ENCODE measurements at regions not wholly inside any gene's neighbourhood (a gene's known extent, or its start where the extent isn't known, plus 50 kb on each side); places are given as distances from the start of the nearest gene placed in this dataset.

DNA sequence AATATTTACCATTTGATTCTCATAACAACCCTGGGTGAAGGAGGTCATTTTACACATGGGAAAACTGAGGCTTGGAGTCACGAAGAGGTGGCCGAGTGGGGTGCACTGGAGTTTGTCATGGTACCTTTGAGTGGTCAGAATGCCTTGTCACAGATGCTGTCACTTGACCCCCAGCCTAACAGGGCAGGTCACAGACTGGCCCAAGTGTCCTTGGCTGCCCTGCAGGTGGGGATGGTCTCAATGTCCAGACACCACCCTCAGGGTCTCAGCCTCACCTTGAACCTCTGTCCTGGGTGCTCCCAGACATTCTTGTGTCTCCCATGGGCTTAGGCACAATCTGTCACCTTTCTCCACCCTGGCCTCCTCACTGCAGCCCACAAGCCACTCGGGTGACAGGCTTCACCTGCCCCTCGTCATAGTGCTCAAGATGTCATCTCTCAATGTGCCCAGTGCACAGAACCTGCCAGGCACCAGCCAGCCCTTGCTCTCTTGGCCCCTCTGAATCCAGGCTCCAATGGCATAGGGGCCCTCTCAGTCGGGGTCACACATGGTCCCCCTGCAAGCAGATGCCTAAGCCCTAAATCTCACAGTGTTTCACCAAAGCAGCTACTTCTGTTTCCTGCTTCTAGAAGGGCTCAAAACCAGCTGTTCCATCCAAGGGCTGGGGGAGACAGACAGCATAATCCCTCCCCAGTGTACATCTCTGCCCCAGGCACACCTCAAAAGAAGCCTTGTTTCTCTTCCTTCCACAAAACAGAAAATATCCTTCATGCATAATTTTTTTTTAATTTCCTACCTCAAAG is 76.8 kb upstream of the NANOS1 start:
- Histone ChIP-seq H3K27me3 (no peaks in the 10 kb centered on the region), H3K9me3 (no peaks in the 10 kb centered on the region), H3K36me3 (no peaks in the 10 kb centered on the region), H3K4me1 (peaks cover 0 to 10% (median 5%) of the 10 kb centered on the region in 4 donors), H3K27ac (no peak overlapping the region), H3K4me3 (no peak overlapping the region)
- no peak for TF ChIP-seq POLR2AphosphoS5 (IDR thresholded peaks at IDR 0.05)
- TF ChIP-seq, protein P1, sequence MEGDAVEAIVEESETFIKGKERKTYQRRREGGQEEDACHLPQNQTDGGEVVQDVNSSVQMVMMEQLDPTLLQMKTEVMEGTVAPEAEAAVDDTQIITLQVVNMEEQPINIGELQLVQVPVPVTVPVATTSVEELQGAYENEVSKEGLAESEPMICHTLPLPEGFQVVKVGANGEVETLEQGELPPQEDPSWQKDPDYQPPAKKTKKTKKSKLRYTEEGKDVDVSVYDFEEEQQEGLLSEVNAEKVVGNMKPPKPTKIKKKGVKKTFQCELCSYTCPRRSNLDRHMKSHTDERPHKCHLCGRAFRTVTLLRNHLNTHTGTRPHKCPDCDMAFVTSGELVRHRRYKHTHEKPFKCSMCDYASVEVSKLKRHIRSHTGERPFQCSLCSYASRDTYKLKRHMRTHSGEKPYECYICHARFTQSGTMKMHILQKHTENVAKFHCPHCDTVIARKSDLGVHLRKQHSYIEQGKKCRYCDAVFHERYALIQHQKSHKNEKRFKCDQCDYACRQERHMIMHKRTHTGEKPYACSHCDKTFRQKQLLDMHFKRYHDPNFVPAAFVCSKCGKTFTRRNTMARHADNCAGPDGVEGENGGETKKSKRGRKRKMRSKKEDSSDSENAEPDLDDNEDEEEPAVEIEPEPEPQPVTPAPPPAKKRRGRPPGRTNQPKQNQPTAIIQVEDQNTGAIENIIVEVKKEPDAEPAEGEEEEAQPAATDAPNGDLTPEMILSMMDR (IDR thresholded peaks at IDR 0.05) = no peak
- TF ChIP-seq EP300 (IDR thresholded peaks at IDR 0.05) = no peak
- TF ChIP-seq POLR2A (IDR thresholded peaks at IDR 0.05) = no peak
- 86 to 88% methylated on average over 5 of the region's 5 CpGs for WGBS, 2 donors
- intact Hi-C loops (cut with DNase I) = no loop called here
- DNase-seq = peak; percentile 46

DNA sequence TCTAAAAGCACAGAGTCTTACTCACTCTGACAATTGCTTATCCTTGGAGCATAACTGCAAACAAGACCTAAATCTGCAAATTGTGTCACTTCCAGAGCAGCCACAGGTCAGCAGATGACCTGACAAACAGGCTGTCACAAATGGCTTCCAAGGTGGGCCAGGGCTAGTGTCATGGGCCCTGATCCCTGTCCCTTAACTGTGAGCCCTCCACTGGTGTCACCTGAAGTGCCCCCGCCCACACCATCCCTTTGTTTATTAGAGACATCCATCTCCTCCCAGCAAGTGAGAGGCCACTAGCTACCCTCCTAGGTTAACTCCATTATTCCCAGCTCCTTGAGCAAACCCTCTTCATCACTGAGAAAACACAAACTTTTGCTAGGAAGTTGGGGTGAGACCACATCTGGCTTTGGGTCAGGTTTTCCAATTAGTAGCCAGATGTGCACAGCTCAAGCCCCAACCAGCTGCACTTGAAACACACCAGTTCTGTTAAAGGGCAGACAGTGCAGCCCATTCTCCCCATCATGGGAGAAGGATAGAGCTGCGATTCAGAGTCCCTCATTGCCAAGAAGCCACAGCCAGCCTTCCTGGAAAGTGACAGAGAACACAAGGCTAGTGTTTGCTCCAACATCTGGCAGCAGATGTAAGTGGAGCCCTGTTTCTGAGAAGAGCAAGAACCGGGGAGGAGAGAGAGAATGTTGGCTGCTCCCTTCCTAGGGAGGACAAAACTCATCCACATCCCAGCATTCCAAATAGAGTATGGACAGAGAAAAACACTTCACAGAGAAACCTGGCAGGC is 75.7 kb upstream of the NANOS1 start:
- DNase-seq = no peak
- H3K27ac ChIP-seq = peak overlapping the region in 1 of 4 donors; percentile 15
- H3K9me3 ChIP-seq = no peaks in the 10 kb centered on the region
- H3K4me3 ChIP-seq = no peak overlapping the region
- no peaks in the 10 kb centered on the region for H3K27me3 ChIP-seq
- peaks cover 0 to 15% (median 9%) of the 10 kb centered on the region in 4 donors for H3K4me1 ChIP-seq
- no peaks in the 10 kb centered on the region for H3K36me3 ChIP-seq
- intact Hi-C loops (cut with DNase I) = no loop called here
- TF ChIP-seq, protein P1 (IDR thresholded peaks at IDR 0.05) = no peak
- peak in 3 of 4 donors; percentile 33 to 72 (median 55) for TF ChIP-seq POLR2AphosphoS5 (IDR thresholded peaks at IDR 0.05)
- 70 to 81% methylated on average over 3 of the region's 3 CpGs for WGBS, 2 donors

DNA sequence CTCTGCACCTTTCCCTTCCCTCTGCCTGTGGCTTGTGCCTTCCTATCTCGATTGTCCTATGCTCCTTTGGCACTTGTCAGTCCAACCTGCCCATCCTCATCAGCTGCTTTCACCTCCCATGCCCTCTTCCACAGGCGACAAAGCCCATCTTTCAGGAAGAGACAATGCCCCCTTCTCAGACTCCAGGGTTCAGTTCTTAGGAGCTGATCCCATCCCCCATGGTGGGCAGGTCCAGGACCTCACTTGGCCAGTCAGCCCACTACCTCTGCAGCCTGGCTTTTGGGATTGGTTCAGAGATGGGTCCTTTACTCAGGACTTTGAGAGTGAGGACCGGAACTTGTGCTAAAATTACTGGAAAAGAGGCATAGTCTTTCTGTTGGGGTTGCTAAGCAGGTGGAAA is 74.0 kb upstream of the NANOS1 start:
- 62 to 71% methylated on average over 3 of the region's 3 CpGs for WGBS, 2 donors
- H3K9me3 ChIP-seq = no peaks in the 10 kb centered on the region
- DNase-seq = no peak
- H3K4me1 ChIP-seq = peaks cover 0 to 32% (median 26%) of the 10 kb centered on the region in 4 donors
- H3K27me3 ChIP-seq = no peaks in the 10 kb centered on the region
- intact Hi-C loops (cut with DNase I) = no loop called here
- H3K36me3 ChIP-seq = no peaks in the 10 kb centered on the region
- no peak for TF ChIP-seq POLR2AphosphoS5 (IDR thresholded peaks at IDR 0.05)
- no peak for TF ChIP-seq EP300 (IDR thresholded peaks at IDR 0.05)
- TF ChIP-seq, protein P1 (IDR thresholded peaks at IDR 0.05) = no peak
- no peak for TF ChIP-seq POLR2A (IDR thresholded peaks at IDR 0.05)
- H3K4me3 ChIP-seq = no peak overlapping the region
- no peak overlapping the region for H3K27ac ChIP-seq

DNA sequence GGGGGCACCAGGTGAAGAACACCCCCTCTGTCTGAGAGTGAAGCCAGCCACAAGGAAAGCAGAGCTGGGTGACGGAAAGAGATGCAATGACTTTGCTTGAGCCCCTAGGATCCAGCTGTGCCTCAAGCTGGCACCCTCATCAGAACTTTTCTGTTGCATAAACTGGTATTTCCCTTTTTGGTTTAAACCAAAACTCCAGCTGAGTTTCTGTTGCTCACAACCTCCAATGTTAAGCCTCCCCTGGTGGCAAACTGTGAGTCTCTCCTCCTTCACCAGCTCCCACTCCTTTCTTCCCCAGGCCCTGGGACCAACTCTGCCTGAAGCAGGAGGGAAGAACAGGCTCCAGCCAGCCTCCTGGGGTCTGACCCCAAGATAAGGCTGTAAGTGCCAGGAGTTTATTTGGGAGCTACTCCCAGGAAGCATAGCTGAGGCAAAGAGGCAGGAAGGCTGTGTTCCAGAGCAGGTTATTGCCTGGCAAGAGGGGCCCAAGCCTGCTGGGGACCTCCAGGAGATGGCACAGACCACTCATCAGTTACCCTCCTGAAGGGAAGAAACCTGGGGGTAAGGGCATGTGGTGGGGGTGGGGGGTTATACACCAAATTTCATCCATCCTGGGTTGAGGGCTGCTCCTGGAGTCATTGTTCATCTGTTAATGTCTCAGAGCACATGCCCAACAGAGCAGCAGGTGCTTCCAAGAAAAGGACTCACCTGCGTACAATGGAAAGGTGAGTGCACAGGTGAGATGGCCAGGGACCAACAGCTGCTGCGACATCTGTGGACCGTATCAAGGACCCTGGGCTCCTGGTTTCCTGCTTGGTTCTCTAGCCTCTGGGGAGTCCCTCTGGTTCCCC is 73.3 kb upstream of the NANOS1 start:
- Histone ChIP-seq H3K27me3 (no peaks in the 10 kb centered on the region), H3K4me1 (peaks cover 0 to 37% (median 27%) of the 10 kb centered on the region in 4 donors), H3K36me3 (no peaks in the 10 kb centered on the region), H3K27ac (no peak overlapping the region), H3K4me3 (no peak overlapping the region), H3K9me3 (no peaks in the 10 kb centered on the region)
- intact Hi-C loops (cut with DNase I) = no loop called here
- no peak for TF ChIP-seq POLR2A (IDR thresholded peaks at IDR 0.05)
- no peak for TF ChIP-seq POLR2AphosphoS5 (IDR thresholded peaks at IDR 0.05)
- TF ChIP-seq EP300 (IDR thresholded peaks at IDR 0.05) = no peak
- TF ChIP-seq, protein P1 (IDR thresholded peaks at IDR 0.05) = no peak
- WGBS, 2 donors = 88 to 94% methylated on average over 4 of the region's 4 CpGs
- no peak for DNase-seq
